ENCODE measurements at regions not wholly inside any gene's neighbourhood (a gene's known extent, or its start where the extent isn't known, plus 50 kb on each side); places are given as distances from the start of the nearest gene placed in this dataset.
"Not testable (repeated sequence)": the region's sequence is repeated elsewhere in the genome, so short reads cannot be mapped to it uniquely, and the experiment has no call there.

- Histone ChIP-seq H3K79me2 (ENCODE audit: low read length) (no peaks in the 10 kb centered on the region), H3K4me3 (ENCODE audit: low read length) (no peak overlapping the region), H3K36me3 (replicated peaks; ENCODE audit: low read depth, low read length) (no peaks in the 10 kb centered on the region), H3K4me2 (ENCODE audit: low read length) (no peak overlapping the region), H2AFZ (ENCODE audit: low read depth, low read length) (no peak overlapping the region), H4K20me1 (ENCODE audit: insufficient read depth, low read length) (no peaks in the 10 kb centered on the region), H3K4me1 (ENCODE audit: low read length) (no peaks in the 10 kb centered on the region; the same call in 1 of the 2 replicates), H3K27ac (ENCODE audit: low read length) (no peak overlapping the region), H3K9me3 (ENCODE audit: insufficient read depth, low read length) (no peaks in the 10 kb centered on the region), H3K9ac (ENCODE audit: low read length) (no peak overlapping the region), H3K27me3 (ENCODE audit: low read depth, low read length) (no peaks in the 10 kb centered on the region)
- no peak for TF ChIP-seq EZH2phosphoT487 (IDR thresholded peaks at IDR 0.05; ENCODE audit: low read depth)
- TF ChIP-seq CTCF (IDR thresholded peaks at IDR 0.05; ENCODE audit: low read depth, low read length), result no peak
These were observed 1641.3 kb upstream of the LRRTM3 start for GRCh38 chr10:65284495-65285041.

- H3K4me3 ChIP-seq (ENCODE audit: low read length); H3K27ac ChIP-seq (ENCODE audit: low read length); H3K9ac ChIP-seq (ENCODE audit: low read length); H3K4me1 ChIP-seq (ENCODE audit: low read length); H3K36me3 ChIP-seq (replicated peaks; ENCODE audit: low read depth, low read length); H3K9me3 ChIP-seq (ENCODE audit: insufficient read depth, low read length); H3K79me2 ChIP-seq (ENCODE audit: low read length); H3K27me3 ChIP-seq (ENCODE audit: low read depth, low read length); H3K4me2 ChIP-seq (ENCODE audit: low read length); H4K20me1 ChIP-seq (ENCODE audit: insufficient read depth, low read length); H2AFZ ChIP-seq (ENCODE audit: low read depth, low read length): not testable (repeated sequence)
These were observed 1640.1 kb upstream of the LRRTM3 start for GRCh38 chr10:65285726-65286125.

GRCh38 chr10:65291286-65291685 lies 1634.5 kb upstream of the LRRTM3 start:
- Histone ChIP-seq H3K27me3 (ENCODE audit: low read depth, low read length) (no peaks in the 10 kb centered on the region), H3K4me3 (ENCODE audit: low read length) (no peak overlapping the region)

GRCh38 chr10:65292551-65292950 lies 1633.3 kb upstream of the LRRTM3 start:
- Histone ChIP-seq H3K9ac (ENCODE audit: low read length) (no peak overlapping the region), H3K4me2 (ENCODE audit: low read length) (no peak overlapping the region), H3K27ac (ENCODE audit: low read length) (no peak overlapping the region), H3K36me3 (replicated peaks; ENCODE audit: low read depth, low read length) (no peaks in the 10 kb centered on the region), H4K20me1 (ENCODE audit: insufficient read depth, low read length) (no peaks in the 10 kb centered on the region), H3K79me2 (ENCODE audit: low read length) (no peaks in the 10 kb centered on the region), H3K27me3 (ENCODE audit: low read depth, low read length) (no peaks in the 10 kb centered on the region), H2AFZ (ENCODE audit: low read depth, low read length) (no peak overlapping the region), H3K4me3 (ENCODE audit: low read length) (no peak overlapping the region), H3K4me1 (ENCODE audit: low read length) (no peaks in the 10 kb centered on the region), H3K9me3 (ENCODE audit: insufficient read depth, low read length) (no peaks in the 10 kb centered on the region)
- TF ChIP-seq EZH2phosphoT487 (IDR thresholded peaks at IDR 0.05; ENCODE audit: low read depth), result no peak
- TF ChIP-seq CTCF (IDR thresholded peaks at IDR 0.05; ENCODE audit: low read depth, low read length), result no peak

More at GRCh38 chr10:65291286-65291685, 1634.5 kb upstream of the LRRTM3 start:
- Histone ChIP-seq H3K9ac (ENCODE audit: low read length) (no peak overlapping the region), H3K27ac (ENCODE audit: low read length) (no peak overlapping the region), H3K4me2 (ENCODE audit: low read length) (no peak overlapping the region), H2AFZ (ENCODE audit: low read depth, low read length) (no peak overlapping the region), H3K9me3 (ENCODE audit: insufficient read depth, low read length) (no peaks in the 10 kb centered on the region), H3K36me3 (replicated peaks; ENCODE audit: low read depth, low read length) (no peaks in the 10 kb centered on the region), H3K4me1 (ENCODE audit: low read length) (no peaks in the 10 kb centered on the region; the same call in 1 of the 2 replicates), H3K79me2 (ENCODE audit: low read length) (no peaks in the 10 kb centered on the region), H4K20me1 (ENCODE audit: insufficient read depth, low read length) (no peaks in the 10 kb centered on the region)
- TF ChIP-seq CTCF (IDR thresholded peaks at IDR 0.05; ENCODE audit: low read depth, low read length) (no peak), EZH2phosphoT487 (IDR thresholded peaks at IDR 0.05; ENCODE audit: low read depth) (no peak)
